NCI-H2081 (cell line): ENCODE measurements at regions not wholly inside any gene's neighbourhood (a gene's known extent, or its start where the extent isn't known, plus 50 kb on each side); places are given as distances from the start of the nearest gene placed in this dataset.
"Not testable (repeated sequence)": the region's sequence is repeated elsewhere in the genome, so short reads cannot be mapped to it uniquely, and the experiment has no call there.

Experiments
- DNase-seq, 2 experiments: peaks; one replicate each; lab custom pipeline; 2025; lab: John Stamatoyannopoulos, UW

- no peak for DNase-seq
Measured at GRCh38 chr11:45385423-45385822, 99.3 kb upstream of the SYT13 start.

DNA sequence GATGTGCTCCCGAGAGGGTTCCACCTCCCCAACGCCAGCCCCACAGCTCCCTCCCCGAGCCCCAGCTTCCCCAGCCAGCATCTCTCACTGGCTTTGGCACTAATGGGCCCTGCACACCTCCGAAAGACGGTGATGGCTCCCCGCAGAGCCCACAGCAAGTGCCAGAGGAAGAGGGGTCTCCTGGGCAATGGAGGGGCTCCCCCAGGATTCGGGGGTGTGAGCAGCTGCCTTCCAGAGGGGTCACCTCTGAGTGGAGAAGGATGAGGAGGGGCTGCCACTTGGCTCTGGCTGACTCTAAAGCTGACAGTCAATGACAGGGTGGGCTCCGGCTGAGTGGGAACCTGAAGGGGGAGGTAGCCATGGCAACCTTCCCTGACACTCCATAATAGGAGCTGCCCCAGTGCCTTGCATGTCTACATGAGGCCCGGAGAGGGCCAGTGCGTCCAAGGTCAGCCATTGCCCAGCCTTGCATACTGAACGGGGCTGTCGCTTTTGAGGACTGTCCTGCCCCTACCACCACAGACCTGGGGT lies 98.6 kb upstream of the SYT13 start:
- DNase-seq, result no peak

DNA sequence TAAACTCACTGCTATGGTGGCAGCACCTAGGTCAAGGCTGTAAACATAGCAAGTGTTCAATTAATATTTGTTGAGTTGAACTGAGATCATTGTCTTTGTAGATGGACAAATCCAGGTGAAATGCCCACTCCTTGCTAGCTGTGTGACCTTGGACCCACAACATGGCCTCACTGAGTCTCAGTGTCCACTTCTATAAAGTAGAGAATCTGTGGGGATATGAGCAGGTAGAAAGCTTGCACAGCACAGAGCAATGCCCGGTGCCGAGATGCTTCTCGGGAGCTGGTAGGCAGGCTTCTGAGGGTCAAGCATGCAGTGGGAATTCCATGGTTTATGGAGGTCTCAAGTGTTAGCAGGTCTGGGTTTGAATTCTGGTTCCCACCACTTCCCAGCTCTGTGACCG lies 97.9 kb upstream of the SYT13 start:
- no peak for DNase-seq

- DNase-seq, result no peak
Measured at GRCh38 chr11:45383224-45383623, 97.1 kb upstream of the SYT13 start.

DNA sequence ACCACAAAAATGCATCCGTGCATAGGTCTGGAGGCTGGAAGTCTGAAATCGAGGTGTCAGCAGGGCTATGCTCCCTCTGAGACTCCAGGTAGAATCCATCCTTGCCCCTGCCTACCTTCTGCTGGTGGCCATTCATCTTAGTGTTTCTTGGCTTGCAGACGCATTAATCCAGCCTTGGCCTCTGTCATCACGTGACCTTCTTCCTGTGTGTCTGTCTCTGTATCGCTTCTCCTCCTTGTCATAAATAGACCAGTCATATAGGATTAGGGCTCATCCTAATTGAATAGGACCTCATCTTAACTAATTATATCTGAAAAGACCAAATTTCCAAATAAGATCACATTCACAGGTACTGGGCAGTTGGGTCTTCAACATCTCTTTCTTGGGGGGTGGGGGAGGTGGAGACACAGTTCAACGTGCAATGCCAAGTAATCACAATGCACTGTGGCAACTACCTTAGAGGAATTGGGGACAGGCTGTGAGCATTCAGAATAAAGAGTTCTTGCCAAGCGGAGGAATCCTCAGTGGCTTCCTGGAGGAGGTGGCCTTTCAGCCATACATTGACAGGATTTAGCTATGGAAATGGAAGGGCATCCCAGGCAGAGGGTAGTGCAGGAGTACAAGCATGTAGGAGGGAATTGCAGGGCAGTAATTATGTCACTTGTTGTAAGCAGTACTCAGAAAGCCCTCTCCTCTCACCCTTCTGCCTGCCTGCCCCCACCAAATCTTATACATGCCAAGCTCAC lies 96.2 kb upstream of the SYT13 start:
- DNase-seq, result no peak

- no peak for DNase-seq
Measured at GRCh38 chr11:45379162-45379863, 93.2 kb upstream of the SYT13 start.

- DNase-seq, result no peak
Measured at GRCh38 chr11:45378516-45378915, 92.4 kb upstream of the SYT13 start.

DNA sequence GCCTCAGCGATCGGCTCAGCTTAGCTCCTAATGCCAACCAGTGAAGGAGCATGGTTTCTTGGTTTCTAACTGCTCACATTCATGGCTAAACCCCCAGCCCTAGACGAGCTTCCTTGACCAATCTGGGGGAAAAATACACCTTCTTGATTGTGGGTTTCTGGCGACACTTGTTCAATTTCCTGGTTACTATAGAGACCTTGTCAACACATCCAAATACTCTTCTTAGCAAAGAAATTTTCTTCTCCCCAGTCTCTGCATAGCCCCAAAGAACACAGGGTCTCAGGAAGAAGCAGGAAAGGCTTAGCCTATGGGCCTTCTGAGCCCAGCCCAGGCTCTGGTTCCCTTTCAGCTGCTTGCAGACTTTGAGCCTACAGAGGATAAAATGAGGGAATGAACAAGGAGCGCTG lies 88.5 kb upstream of the SYT13 start:
- no peak for DNase-seq

DNA sequence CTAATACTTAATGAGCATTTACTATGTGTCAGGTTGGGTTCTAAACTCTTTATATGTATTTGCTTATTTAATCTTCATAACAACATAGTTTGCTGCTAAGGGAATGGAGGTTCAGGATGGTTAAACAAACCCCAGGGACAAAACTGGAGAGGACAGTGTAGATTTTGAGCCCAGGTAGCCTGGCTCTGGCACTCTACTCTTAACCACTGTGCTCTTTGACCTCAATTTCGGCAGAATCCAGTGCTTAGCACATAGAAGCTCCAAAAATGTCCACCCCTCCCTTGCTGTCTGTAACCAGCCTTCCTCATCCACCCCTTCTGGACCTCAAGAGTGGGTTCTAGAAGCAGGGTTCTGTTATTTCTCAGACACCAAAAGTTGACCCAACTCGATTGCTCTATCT lies 88.0 kb upstream of the SYT13 start:
- no peak for DNase-seq

DNA sequence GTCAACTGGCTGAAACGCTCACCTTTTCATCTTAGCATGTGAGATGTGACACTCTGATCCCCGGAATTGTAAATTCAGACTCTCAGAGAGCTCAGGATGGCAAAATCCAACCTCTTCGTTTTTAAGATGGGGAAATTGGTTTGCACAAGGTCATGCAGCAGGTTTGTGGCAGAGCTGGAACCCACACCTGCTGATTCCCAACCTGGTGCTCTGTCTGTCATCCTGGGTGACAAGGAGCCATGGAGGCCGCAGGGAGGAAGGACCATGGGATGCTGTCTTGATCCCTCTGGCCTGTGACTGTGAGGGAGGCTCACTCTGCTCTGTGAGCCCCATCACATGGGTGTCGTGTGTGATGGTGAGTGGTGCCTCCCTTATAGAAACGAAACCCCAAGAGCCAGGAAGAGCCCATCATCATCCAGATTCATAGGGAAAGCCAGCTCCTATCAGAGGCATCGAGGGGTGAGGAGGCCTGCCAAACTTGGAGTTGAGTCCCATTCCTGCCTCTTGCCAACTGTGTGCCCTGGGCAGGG lies 87.4 kb upstream of the SYT13 start:
- no peak for DNase-seq

GRCh38 chr11:45372414-45372813 lies 86.3 kb upstream of the SYT13 start:
- DNase-seq, result not testable (repeated sequence)

DNA sequence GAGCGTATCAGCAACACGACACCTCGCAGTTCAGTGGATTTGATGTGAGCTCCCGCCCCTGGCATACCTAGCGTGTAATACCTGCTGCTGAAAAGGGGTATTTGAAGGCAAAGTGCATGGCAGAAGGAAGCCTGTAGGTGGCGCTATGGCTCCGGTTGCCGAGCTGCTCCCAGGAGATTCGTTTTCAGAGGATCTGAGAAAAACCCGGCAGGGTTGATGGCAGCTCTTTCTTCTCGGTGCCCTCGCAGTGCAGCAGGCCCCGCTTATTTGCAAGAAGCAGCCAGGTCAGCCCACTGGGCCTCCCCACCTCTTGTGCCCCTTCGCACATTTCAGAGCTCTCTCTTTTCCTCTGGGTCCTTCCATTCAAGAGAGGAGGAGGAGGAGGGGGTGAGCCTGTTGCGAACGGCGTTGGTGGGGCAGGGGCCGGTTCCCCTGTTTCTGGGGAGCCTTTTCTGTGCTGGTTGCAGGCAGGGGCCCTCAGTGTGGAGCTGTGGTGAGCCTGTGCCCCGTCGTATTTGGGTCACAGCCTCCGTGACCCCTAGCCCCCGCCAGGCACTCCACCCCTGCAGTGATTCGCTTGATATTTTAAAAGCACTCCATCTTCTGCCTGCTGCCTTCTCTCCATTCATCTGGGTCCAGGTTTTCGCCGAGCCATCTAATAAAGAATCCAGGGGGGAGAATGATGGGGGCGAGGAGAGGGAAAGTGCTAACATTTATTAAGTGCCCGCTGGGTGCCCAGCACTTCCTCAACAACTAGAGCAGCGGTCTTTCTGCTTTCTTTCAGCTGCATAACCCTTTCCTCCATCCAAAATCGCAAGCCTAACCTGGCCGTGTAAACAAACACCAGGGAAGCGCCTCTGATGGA lies 85.3 kb upstream of the SYT13 start:
- DNase-seq, result peak; percentile 81 to 86

DNA sequence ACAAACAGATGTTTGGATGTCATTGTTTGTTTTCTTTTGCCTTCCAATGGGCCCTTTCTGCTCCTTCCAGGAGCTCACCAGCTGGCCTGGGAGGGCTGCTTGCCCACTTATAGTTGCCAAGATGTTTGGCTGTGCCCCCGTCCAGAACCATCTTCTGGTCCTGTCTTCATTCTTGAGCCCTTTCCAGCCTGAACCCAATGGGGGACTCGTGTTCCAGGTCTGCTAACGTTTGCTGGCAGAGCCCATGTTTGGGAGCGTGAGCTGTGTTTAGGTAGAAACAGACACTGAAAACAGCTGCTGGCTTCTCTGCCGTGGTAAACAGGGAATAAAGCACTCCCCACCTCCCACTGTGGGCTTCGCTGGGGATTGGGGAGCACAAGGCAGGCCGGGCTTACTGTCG lies 83.2 kb upstream of the SYT13 start:
- DNase-seq, result no peak

- DNase-seq, result no peak
Measured at GRCh38 chr11:45368697-45369096, 82.6 kb upstream of the SYT13 start.

DNA sequence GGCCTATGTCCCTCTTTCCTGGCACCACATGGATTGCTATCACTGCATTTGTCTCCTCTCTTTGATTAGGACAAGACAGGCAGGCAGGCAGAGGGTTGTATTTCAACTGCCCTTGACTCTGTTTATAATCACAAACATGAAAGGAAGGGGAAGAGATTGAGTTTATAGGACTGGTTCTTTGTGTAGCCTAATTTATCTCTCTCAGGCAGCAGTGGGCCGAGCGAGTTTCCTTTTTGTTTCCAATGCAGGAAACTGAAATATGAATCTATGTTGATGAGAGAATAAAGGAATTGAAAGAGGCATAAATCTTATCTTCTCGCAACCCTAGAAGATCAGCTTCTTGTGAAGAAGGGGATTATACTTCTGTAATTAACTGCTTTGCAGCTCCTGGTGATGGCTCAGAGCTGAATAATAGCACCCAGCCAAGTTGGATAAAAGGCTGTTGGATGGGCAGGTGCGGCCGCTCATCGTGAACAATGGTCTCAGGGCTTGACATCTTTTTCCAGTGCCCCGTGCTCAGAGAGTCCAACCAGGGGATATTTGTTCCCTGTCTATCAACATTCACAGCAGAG lies 80.6 kb upstream of the SYT13 start:
- no peak for DNase-seq

DNA sequence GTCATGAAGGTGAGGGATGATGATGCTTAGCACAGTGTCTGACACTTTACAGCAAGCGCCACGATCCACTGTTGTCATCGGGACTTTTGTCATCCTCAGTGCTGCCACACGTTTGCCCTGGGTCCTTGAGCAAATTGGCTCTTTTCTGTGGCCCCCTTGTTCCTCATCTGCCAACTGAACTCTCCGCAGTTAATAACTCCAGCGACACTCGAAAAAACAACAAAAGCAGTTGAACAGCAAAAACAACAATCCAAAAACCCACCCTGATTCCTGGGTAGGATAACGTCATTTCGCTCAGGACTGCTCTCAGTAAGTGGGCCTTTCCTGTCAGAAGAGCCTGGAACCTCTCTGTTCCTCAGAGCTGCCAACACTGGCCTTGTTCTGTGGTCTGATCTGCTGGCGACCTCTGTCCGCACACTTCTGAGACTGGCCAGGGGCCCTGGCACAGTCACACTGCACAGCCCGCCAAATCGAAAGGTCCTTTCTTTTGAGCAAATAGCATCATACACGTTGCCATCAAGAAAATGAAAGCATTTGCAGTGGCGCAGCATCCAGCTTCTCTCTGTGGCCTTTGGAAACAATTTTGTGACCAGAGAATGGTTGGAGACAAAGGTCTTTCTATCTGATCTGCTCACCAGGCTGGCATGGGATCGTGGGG lies 79.9 kb upstream of the SYT13 start:
- no peak for DNase-seq

GRCh38 chr11:45362636-45363035 lies 76.5 kb upstream of the SYT13 start:
- no peak for DNase-seq

- DNase-seq, result no peak
Measured at GRCh38 chr11:45361551-45361950, 75.4 kb upstream of the SYT13 start.

DNA sequence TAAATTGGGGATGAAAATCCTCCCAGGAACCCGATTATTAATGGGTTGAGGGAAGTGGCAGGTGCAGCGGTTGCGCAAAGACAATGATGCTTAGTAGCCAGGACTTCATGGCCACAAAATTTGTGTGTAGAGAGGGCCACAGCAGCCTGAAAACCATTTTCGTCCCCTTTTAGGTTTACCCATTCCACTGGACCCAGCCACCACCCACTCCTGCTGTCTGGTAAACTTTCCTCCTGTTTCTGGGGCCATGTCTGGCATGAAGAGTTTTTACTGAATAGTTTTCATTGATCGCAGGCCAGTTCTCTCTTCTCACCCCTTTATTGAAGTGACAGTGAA lies 69.5 kb upstream of the SYT13 start:
- no peak for DNase-seq

DNA sequence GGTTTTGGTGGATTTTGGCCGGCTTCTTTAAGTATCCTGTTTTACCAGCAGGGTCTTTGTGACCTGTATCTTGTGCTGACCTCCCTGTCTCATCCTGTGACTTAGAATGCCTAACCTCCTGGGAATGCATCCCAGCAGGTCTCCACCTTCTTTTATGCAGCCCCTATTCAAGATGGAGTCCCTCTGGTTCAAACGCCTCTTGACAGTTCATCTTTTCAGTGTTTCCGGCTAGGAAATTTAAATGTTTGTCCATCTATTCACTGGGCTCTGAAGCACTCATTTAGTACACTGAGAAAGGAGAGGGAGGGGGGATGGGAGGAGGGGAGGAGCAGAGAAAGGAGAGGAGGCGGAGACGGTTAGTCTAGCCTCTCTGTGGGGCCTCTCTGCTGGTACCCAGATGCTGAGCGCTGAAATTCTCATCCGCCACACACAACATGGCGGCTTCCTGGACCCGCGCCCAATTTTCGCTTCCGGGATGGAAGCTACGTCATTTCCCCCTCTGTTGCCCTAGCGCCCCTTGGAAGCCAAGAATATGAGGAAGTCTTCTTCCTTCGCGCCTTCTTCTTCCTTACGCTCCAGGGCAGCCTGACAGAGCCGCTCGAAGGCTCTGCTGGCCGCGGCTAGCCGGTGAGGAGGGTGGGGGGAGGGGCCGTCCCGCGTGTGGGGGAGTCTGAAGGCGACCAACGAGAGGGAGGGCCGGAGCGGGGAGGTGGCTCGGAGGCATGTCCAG lies 69.0 kb upstream of the SYT13 start:
- peak; percentile 83 to 89 for DNase-seq

- no peak for DNase-seq
Measured at GRCh38 chr11:45348729-45349128, 62.6 kb upstream of the SYT13 start.
